Karpas-422 (cell line): ENCODE measurements at regions not wholly inside any gene's neighbourhood (a gene's known extent, or its start where the extent isn't known, plus 50 kb on each side); places are given as distances from the start of the nearest gene placed in this dataset.

ENCODE experiments used
- DNase-seq: peaks from one replicate; pipeline ENCODE4 v3.0.0-alpha.2; 2015
- H2AFZ ChIP-seq: fragments of 200-600 bp; sonication (generic); 2 replicates; pipeline ENCODE4 v1.6.1; 2014; ENCODE audit warnings: antibody characterized with exemption, low read length, mixed read lengths
- H3K27ac ChIP-seq: fragments of 200-600 bp; sonication (generic); 2 replicates; pipeline ENCODE4 v1.5.1; 2014; ENCODE audit warnings: mild to moderate bottlenecking, low read length, moderate library complexity
- H3K27me3 ChIP-seq: fragments of 200-600 bp; sonication (generic); 2 replicates; pipeline ENCODE4 v1.6.1; 2014; ENCODE audit warnings: low read length, mixed read lengths
- H3K36me3 ChIP-seq: fragments of 200-600 bp; sonication (generic); 2 replicates; pipeline ENCODE4 v1.6.1; 2014; ENCODE audit warnings: low read length, mixed read lengths; ENCODE audit not compliant: insufficient read depth
- H3K4me1 ChIP-seq: fragments of 200-600 bp; sonication (generic); 2 replicates; pipeline ENCODE4 v1.6.1; 2014; ENCODE audit warnings: mild to moderate bottlenecking, low read length, mixed read lengths
- H3K4me2 ChIP-seq: fragments of 200-600 bp; sonication (generic); 2 replicates; pipeline ENCODE4 v1.6.1; 2014; ENCODE audit warnings: low read length, low read depth, mild to moderate bottlenecking; ENCODE audit not compliant: poor library complexity, severe bottlenecking
- H3K4me3 ChIP-seq: fragments of 200-600 bp; sonication (generic); 2 replicates; pipeline ENCODE4 v1.5.1; 2014; ENCODE audit warnings: mild to moderate bottlenecking, antibody characterized with exemption, low read length, mixed read lengths
- H3K79me2 ChIP-seq: fragments of 200-600 bp; sonication (generic); 2 replicates; pipeline ENCODE4 v1.6.1; 2014; ENCODE audit warnings: mild to moderate bottlenecking, low read length, mixed read lengths
- H3K9ac ChIP-seq: fragments of 200-600 bp; sonication (generic); 2 replicates; pipeline ENCODE4 v1.6.0; 2014; ENCODE audit warnings: low read length
- H3K9me2 ChIP-seq: fragments of 200-600 bp; sonication (generic), shearing (Covaris generic); replicated peaks from 2 replicates; pipeline ENCODE4 v1.6.0; 2014; ENCODE audit warnings: mild to moderate bottlenecking, low read length, moderate library complexity; ENCODE audit not compliant: insufficient read depth
- H3K9me3 ChIP-seq: fragments of 300-700, 200-600 bp; sonication (generic); 2 replicates; pipeline ENCODE4 v1.6.1; 2014; ENCODE audit warnings: low read length, mixed read lengths
- H4K20me1 ChIP-seq: fragments of 200-600 bp; sonication (generic); 2 replicates; pipeline ENCODE4 v1.6.1; 2014; ENCODE audit warnings: mild to moderate bottlenecking, antibody characterized with exemption, low read length, low read depth; ENCODE audit not compliant: insufficient read depth

DNA sequence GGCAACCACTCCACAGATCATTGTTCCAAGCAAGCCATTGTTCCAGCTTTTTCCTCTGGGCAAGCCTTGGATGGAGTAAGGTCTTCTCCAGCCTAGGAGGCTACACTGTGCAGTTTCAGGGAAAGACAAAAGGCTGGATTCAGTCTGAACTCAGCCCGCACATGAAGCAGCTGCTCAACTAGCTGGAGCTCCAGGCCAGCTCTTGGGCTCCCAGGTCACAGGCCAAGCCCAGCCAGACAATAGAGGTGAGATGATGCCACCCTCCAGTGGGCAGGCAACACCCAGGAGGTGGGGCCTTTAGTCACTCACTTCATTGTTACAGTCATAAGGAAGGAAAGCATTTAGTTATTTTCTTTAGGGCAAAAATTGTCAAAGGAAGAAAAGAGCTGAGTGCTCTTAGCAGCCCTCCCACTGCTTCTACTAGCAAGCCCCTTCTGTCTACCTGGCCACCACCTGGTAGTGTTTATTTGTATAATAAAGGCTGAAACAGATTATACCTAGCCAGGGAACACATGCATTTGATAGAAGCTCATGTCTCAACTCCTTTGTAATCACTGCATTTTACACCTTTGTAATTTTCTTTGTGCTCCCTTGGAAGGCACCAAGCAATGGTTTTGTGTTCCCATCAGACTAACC lies 253.4 kb downstream of the WDR11 start:
- Histone ChIP-seq H3K9ac (no peak overlapping the region), H3K36me3 (no peaks in the 10 kb centered on the region), H3K79me2 (no peaks in the 10 kb centered on the region), H3K27me3 (no peaks in the 10 kb centered on the region), H3K27ac (no peak overlapping the region), H3K9me3 (no peaks in the 10 kb centered on the region), H3K4me1 (no peaks in the 10 kb centered on the region), H4K20me1 (no peaks in the 10 kb centered on the region), H3K4me2 (no peak overlapping the region), H3K9me2 (no peaks in the 10 kb centered on the region), H2AFZ (no peak overlapping the region), H3K4me3 (no peak overlapping the region)
- no peak for DNase-seq

DNA sequence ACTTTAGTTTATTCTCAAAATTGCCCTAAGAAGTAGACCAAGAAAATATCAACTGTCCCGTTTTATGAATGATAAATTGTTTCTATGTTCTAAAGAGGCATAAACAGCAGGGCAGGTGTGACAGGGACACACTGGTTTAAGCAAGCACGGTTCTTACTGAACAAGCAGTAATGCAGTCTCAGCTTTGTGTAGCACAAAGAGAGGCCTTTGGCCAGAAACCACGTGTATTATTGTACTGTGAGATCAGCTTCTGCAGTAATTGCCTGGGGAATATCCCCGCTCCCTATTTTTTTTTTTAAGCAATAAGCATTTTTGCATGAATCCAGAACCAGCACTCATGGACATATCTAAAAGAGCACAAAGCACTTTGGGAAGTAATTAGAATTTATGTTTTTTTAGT lies 255.4 kb downstream of the WDR11 start:
- Histone ChIP-seq H3K9me3 (no peaks in the 10 kb centered on the region), H4K20me1 (no peaks in the 10 kb centered on the region), H3K27me3 (no peaks in the 10 kb centered on the region), H3K4me1 (no peaks in the 10 kb centered on the region), H3K36me3 (no peaks in the 10 kb centered on the region), H2AFZ (no peak overlapping the region), H3K4me3 (no peak overlapping the region), H3K4me2 (no peak overlapping the region), H3K9ac (no peak overlapping the region), H3K9me2 (no peaks in the 10 kb centered on the region), H3K27ac (no peak overlapping the region), H3K79me2 (no peaks in the 10 kb centered on the region)
- no peak for DNase-seq

DNA sequence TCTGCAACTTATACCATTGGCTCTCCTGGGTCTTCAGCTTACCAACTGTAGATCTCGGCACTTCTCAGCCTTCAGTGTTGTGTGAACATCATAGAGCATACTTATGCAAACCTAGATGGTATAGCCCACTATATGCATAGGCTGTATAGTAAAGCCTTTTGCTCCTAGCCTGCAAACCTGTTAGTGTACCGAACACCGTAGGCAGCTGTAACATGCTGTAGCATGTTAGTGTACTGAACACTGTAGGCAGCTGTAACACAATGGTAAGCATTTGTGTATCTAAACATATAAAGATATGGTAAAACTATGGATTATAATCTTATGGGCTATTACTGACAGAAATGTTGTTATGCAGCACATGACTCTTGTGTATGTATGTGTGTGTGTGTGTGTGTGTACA lies 256.9 kb downstream of the WDR11 start:
- Histone ChIP-seq H3K27me3 (no peaks in the 10 kb centered on the region), H3K9me3 (no peaks in the 10 kb centered on the region), H3K4me2 (no peak overlapping the region), H3K4me1 (no peaks in the 10 kb centered on the region), H3K27ac (no peak overlapping the region), H4K20me1 (no peaks in the 10 kb centered on the region), H3K36me3 (no peaks in the 10 kb centered on the region), H3K9me2 (no peaks in the 10 kb centered on the region), H3K9ac (no peak overlapping the region), H3K79me2 (no peaks in the 10 kb centered on the region), H3K4me3 (no peak overlapping the region), H2AFZ (no peak overlapping the region)
- DNase-seq, result no peak

DNA sequence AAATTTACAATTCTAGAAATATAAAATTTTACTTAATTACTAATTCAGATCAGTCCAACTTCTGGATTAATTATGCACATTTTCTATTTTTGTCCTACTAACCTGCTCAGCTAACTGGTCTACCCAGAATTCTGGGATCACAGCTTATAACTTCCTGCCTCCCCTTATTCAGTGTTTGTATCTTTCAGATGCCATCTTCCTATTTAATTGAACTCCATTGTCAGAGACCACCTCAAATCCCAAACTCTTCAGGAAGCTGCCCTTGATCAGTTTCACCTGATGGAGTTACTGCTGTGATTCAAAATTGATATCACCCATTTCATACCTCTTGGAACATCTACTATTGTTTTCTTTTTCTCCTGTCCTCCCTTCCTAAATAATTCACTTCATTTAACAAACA lies 259.2 kb downstream of the WDR11 start:
- no peak overlapping the region for H2AFZ ChIP-seq
- no peaks in the 10 kb centered on the region; the same call in 1 of the 2 replicates for H3K9me2 ChIP-seq
- no peak overlapping the region for H3K4me3 ChIP-seq
- no peaks in the 10 kb centered on the region for H3K9me3 ChIP-seq
- H3K27me3 ChIP-seq, result no peaks in the 10 kb centered on the region
- no peak overlapping the region for H3K27ac ChIP-seq
- no peak for DNase-seq
- H3K79me2 ChIP-seq, result no peaks in the 10 kb centered on the region
- H3K9ac ChIP-seq, result no peak overlapping the region
- no peaks in the 10 kb centered on the region for H3K4me1 ChIP-seq
- H3K4me2 ChIP-seq, result no peak overlapping the region
- H4K20me1 ChIP-seq, result no peaks in the 10 kb centered on the region
- H3K36me3 ChIP-seq, result no peaks in the 10 kb centered on the region

DNA sequence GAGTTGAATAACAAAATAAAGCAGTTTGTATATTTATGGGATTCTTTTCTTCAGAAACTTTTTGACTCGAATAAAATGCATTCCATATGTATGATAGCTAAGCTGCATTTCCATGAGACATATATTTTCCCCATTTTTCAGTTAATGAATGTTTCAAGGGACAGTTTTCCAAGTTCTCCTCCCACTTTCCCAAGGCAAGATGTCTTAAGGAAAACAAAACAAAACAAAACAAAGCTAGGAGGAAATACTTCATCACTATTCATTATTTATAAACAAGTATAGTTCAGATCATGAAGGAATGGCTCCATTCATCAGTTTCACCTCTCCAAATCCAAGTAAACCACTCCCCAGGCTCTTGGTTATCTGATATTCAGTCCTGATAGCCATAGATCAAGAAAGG lies 261.0 kb downstream of the WDR11 start:
- no peaks in the 10 kb centered on the region; the same call in 1 of the 2 replicates for H3K9me2 ChIP-seq
- no peaks in the 10 kb centered on the region for H3K27me3 ChIP-seq
- no peak overlapping the region for H3K4me2 ChIP-seq
- H3K4me3 ChIP-seq, result no peak overlapping the region
- H3K79me2 ChIP-seq, result no peaks in the 10 kb centered on the region
- H4K20me1 ChIP-seq, result no peaks in the 10 kb centered on the region
- H3K27ac ChIP-seq, result no peak overlapping the region
- H2AFZ ChIP-seq, result no peak overlapping the region
- DNase-seq, result no peak
- H3K36me3 ChIP-seq, result no peaks in the 10 kb centered on the region
- H3K4me1 ChIP-seq, result no peaks in the 10 kb centered on the region
- no peak overlapping the region for H3K9ac ChIP-seq
- H3K9me3 ChIP-seq, result no peaks in the 10 kb centered on the region

DNA sequence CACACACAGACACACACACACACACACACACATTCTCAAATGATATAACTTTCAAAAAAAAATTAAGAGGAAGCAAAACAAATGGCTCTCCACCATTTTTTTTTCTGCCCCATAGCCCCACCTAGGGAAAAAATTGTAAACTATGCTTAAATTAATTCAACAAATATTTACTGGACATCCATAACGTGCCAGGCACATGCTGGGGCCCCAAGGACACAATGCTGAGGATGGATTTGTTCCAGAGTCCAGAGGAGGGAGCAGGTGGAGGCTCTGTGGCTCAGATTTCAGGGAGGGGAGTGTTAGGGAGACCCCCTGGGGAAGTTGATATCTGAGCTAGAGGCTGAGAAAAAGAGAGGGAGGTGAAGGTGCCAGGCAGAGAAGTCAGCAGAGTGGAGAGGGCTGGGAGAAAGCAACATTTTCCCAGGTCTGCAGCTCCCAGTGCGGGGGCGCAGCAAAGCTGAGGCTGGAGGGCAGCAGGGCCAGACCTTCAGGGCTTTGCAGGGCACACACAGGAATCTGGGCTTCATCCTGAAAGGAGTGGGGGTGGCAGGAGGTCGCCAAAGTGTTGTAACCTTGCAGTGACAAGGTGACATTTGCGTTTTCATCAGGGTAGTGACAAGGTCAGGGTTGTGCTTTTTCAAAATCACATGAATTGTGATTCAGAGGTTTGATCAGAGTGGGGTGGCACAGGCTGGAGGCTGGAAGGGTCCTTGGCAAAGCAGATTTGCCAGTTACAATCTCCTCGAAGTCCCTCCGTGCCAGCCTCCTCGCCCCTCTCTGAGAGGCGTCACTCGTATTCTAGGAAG lies 261.6 kb downstream of the WDR11 start:
- Histone ChIP-seq H3K27me3 (no peaks in the 10 kb centered on the region), H4K20me1 (no peaks in the 10 kb centered on the region), H2AFZ (no peak overlapping the region), H3K79me2 (no peaks in the 10 kb centered on the region), H3K9me2 (no peaks in the 10 kb centered on the region; the same call in 1 of the 2 replicates), H3K4me2 (no peak overlapping the region), H3K9ac (no peak overlapping the region), H3K4me3 (no peak overlapping the region), H3K9me3 (no peaks in the 10 kb centered on the region), H3K4me1 (no peaks in the 10 kb centered on the region), H3K27ac (no peak overlapping the region), H3K36me3 (no peaks in the 10 kb centered on the region)
- no peak for DNase-seq

DNA sequence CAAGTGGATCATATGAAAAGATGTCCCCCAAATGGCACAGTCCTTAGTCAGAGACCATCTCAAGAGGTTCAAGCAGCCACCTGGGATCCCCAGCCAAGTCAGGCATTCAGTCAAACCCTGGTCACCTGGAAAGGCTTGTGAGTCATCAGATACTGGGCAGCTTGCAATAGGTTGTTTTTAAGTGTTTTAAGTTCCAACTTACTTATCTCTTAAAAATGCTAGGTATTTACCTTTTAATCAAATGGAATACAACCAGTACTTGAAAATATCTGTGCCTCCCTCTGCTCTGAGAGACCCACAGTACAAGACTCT lies 262.2 kb downstream of the WDR11 start:
- Histone ChIP-seq H3K79me2 (no peaks in the 10 kb centered on the region), H3K9me3 (no peaks in the 10 kb centered on the region), H3K4me2 (no peak overlapping the region), H3K36me3 (no peaks in the 10 kb centered on the region), H2AFZ (no peak overlapping the region), H3K4me3 (no peak overlapping the region), H4K20me1 (no peaks in the 10 kb centered on the region), H3K27me3 (no peaks in the 10 kb centered on the region), H3K4me1 (no peaks in the 10 kb centered on the region), H3K9ac (no peak overlapping the region), H3K27ac (no peak overlapping the region), H3K9me2 (no peaks in the 10 kb centered on the region; the same call in 1 of the 2 replicates)
- no peak for DNase-seq

DNA sequence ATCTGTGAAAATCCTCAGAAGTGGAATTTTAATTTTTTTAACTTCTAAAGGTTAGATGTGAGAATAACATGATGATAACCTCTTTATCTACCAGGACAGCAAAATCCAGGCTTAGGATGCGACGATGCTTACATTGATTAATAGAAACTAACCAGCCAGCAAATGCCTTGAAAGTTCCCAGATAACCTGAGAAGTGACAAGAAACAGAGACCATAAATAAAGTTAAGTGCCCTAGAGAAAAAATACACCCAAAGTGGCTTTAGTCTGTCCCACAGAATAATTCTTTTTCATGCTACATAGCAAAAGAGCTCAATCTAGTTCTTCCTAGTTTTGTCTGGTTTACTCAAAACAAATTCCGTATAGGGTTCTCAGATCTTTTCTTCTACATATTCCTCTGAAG lies 262.7 kb downstream of the WDR11 start:
- no peak overlapping the region for H3K4me3 ChIP-seq
- no peak for DNase-seq
- no peaks in the 10 kb centered on the region for H4K20me1 ChIP-seq
- H3K4me2 ChIP-seq, result no peak overlapping the region
- no peak overlapping the region for H3K9ac ChIP-seq
- no peaks in the 10 kb centered on the region for H3K79me2 ChIP-seq
- H3K9me3 ChIP-seq, result no peaks in the 10 kb centered on the region
- no peak overlapping the region for H3K27ac ChIP-seq
- H3K27me3 ChIP-seq, result no peaks in the 10 kb centered on the region
- H2AFZ ChIP-seq, result no peak overlapping the region
- no peaks in the 10 kb centered on the region for H3K36me3 ChIP-seq
- no peaks in the 10 kb centered on the region for H3K4me1 ChIP-seq
- H3K9me2 ChIP-seq, result no peaks in the 10 kb centered on the region; the same call in 1 of the 2 replicates
